ENCODE measurements at regions not wholly inside any gene's neighbourhood (a gene's known extent, or its start where the extent isn't known, plus 50 kb on each side); places are given as distances from the start of the nearest gene placed in this dataset.
A peak's percentile ranks its signal among the peaks of the same experiment; 100 is the strongest.

- Histone ChIP-seq H3K36me3 (ENCODE audit: control insufficient read depth, insufficient read depth, low read length) (no peaks in the 10 kb centered on the region), H3K27me3 (ENCODE audit: insufficient read depth, low read length, poor library complexity) (no peaks in the 10 kb centered on the region), H3K4me1 (ENCODE audit: control insufficient read depth, low read depth, low read length) (no peaks in the 10 kb centered on the region), H2AK5ac (ENCODE audit: low read length) (no peak overlapping the region), H3K56ac (ENCODE audit: low read length) (no peak overlapping the region), H3K79me2 (ENCODE audit: control insufficient read depth, insufficient read depth, low read length) (no peaks in the 10 kb centered on the region), H3K27ac (ENCODE audit: low read depth, low read length) (no peak overlapping the region), H4K5ac (ENCODE audit: low read length) (no peak overlapping the region), H3K9ac (ENCODE audit: low read length) (no peak overlapping the region), H2BK15ac (replicated peaks; ENCODE audit: low read depth) (no peak overlapping the region), H3K18ac (ENCODE audit: low read length) (no peak overlapping the region), H3K23ac (ENCODE audit: low read length) (no peak overlapping the region), H3K4ac (ENCODE audit: low read depth, low read length) (no peak overlapping the region), H3K4me2 (ENCODE audit: low read length) (no peak overlapping the region), H4K8ac (ENCODE audit: low read depth, low read length) (no peak overlapping the region), H3K79me1 (ENCODE audit: low read length) (no peaks in the 10 kb centered on the region), H2BK120ac (ENCODE audit: low read depth, low read length) (no peak overlapping the region), H3K4me3 (ENCODE audit: low read length) (no peak overlapping the region), H2BK5ac (ENCODE audit: low read length) (no peak overlapping the region)
- DNase-seq: no peak
- WGBS (ENCODE audit: extremely low coverage, insufficient coverage, low lambda C conversion rate): no CpG with 5 or more reads among the region's 7 CpGs
Measured at GRCh38 chr6:157727629-157728182, 95.3 kb upstream of the SNX9 start.

DNA sequence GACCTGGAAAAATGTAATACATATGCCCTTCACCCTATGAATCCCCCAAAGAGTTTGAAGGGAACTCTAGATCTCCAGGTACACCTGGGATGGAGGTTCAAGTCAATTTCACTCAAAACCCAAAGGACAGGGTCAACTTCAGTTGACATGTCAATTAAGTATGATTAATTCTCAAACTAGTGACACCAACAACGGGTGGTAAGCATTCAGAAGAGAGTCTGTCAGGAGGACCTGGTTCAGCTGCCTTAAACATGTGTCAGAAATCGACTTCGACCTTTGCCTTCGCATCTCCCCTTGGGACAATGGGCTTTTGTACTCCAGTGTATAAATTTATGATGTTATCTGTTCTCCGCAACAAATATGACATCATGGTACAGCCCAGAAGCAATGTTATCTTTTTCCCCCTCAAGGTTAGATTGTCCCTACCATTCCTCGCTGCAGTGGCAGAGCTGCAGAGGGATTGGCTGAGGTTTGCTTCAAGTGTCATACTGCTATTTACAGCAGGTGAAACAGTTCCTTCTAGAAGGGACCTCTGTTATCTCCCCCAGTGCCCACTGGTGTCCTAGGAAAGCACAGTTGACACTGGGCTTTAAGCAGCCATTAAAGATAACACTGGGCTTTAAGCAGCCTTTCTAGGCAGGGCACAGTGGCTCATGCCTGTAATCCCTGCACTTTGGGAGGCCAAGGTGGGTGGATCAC, 94.7 kb upstream of the SNX9 start:
- WGBS (ENCODE audit: extremely low coverage, insufficient coverage, low lambda C conversion rate): no CpG with 5 or more reads among the region's 6 CpGs
- H3K9ac ChIP-seq (ENCODE audit: low read length): no peak overlapping the region
- no peak for DNase-seq
- H2AK5ac ChIP-seq (ENCODE audit: low read length): no peak overlapping the region
- no peaks in the 10 kb centered on the region for H3K36me3 ChIP-seq (ENCODE audit: control insufficient read depth, insufficient read depth, low read length)
- H2BK5ac ChIP-seq (ENCODE audit: low read length): no peak overlapping the region
- H3K79me1 ChIP-seq (ENCODE audit: low read length): no peaks in the 10 kb centered on the region
- no peak overlapping the region for H4K5ac ChIP-seq (ENCODE audit: low read length)
- no peaks in the 10 kb centered on the region for H3K4me1 ChIP-seq (ENCODE audit: control insufficient read depth, low read depth, low read length)
- H3K18ac ChIP-seq (ENCODE audit: low read length): no peak overlapping the region
- no peaks in the 10 kb centered on the region for H3K27me3 ChIP-seq (ENCODE audit: insufficient read depth, low read length, poor library complexity)
- no peak overlapping the region for H3K4me2 ChIP-seq (ENCODE audit: low read length)
- H3K4ac ChIP-seq (ENCODE audit: low read depth, low read length): no peak overlapping the region
- H2BK120ac ChIP-seq (ENCODE audit: low read depth, low read length): no peak overlapping the region
- no peak overlapping the region for H2BK15ac ChIP-seq (replicated peaks; ENCODE audit: low read depth)
- no peak overlapping the region for H3K4me3 ChIP-seq (ENCODE audit: low read length)
- H3K79me2 ChIP-seq (ENCODE audit: control insufficient read depth, insufficient read depth, low read length): no peaks in the 10 kb centered on the region
- no peak overlapping the region for H4K8ac ChIP-seq (ENCODE audit: low read depth, low read length)
- H3K23ac ChIP-seq (ENCODE audit: low read length): no peak overlapping the region
- H3K56ac ChIP-seq (ENCODE audit: low read length): no peak overlapping the region
- no peak overlapping the region for H3K27ac ChIP-seq (ENCODE audit: low read depth, low read length)

DNA sequence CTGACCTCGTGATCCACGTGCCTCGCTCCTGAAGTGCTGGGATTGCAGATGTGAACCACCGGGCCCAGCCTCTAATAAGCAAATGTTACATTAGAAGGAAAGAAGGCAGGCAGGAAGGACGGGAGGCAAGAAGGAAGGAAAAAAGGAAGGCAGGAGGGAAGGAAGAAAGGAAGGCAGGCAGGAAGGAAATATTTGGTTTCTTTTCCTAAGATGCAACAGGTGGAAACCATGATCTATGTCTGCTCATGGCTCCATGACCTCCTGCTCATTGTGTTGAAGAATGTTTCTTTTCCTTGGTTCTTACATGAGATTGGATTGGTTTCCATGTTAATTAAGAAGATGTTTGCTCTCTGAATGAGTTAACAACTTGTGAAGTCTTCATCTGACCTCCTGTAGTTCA, 91.8 kb upstream of the SNX9 start:
- no peak overlapping the region for H3K9ac ChIP-seq (ENCODE audit: low read length)
- H2BK15ac ChIP-seq (replicated peaks; ENCODE audit: low read depth): no peak overlapping the region
- H3K27me3 ChIP-seq (ENCODE audit: insufficient read depth, low read length, poor library complexity): no peaks in the 10 kb centered on the region
- WGBS (ENCODE audit: extremely low coverage, insufficient coverage, low lambda C conversion rate): no CpG with 5 or more reads among the region's 5 CpGs
- H2BK5ac ChIP-seq (ENCODE audit: low read length): no peak overlapping the region
- H3K79me2 ChIP-seq (ENCODE audit: control insufficient read depth, insufficient read depth, low read length): no peaks in the 10 kb centered on the region
- H2BK120ac ChIP-seq (ENCODE audit: low read depth, low read length): no peak overlapping the region
- no peak overlapping the region for H3K18ac ChIP-seq (ENCODE audit: low read length)
- no peak overlapping the region for H3K4ac ChIP-seq (ENCODE audit: low read depth, low read length)
- no peak overlapping the region for H3K23ac ChIP-seq (ENCODE audit: low read length)
- no peaks in the 10 kb centered on the region for H3K4me1 ChIP-seq (ENCODE audit: control insufficient read depth, low read depth, low read length)
- no peak overlapping the region for H2AK5ac ChIP-seq (ENCODE audit: low read length)
- no peaks in the 10 kb centered on the region for H3K79me1 ChIP-seq (ENCODE audit: low read length)
- DNase-seq: no peak
- no peak overlapping the region for H4K8ac ChIP-seq (ENCODE audit: low read depth, low read length)
- no peak overlapping the region for H3K4me3 ChIP-seq (ENCODE audit: low read length)
- H3K36me3 ChIP-seq (ENCODE audit: control insufficient read depth, insufficient read depth, low read length): no peaks in the 10 kb centered on the region
- H3K27ac ChIP-seq (ENCODE audit: low read depth, low read length): no peak overlapping the region
- H4K5ac ChIP-seq (ENCODE audit: low read length): no peak overlapping the region
- no peak overlapping the region for H3K56ac ChIP-seq (ENCODE audit: low read length)
- H3K4me2 ChIP-seq (ENCODE audit: low read length): no peak overlapping the region

GRCh38 chr6:157732007-157732406, 91.0 kb upstream of the SNX9 start:
- Histone ChIP-seq H3K4me2 (ENCODE audit: low read length) (no peak overlapping the region), H3K23ac (ENCODE audit: low read length) (no peak overlapping the region), H2BK15ac (replicated peaks; ENCODE audit: low read depth) (no peak overlapping the region), H3K36me3 (ENCODE audit: control insufficient read depth, insufficient read depth, low read length) (no peaks in the 10 kb centered on the region), H2BK5ac (ENCODE audit: low read length) (no peak overlapping the region), H4K5ac (ENCODE audit: low read length) (no peak overlapping the region), H3K18ac (ENCODE audit: low read length) (no peak overlapping the region), H2AK5ac (ENCODE audit: low read length) (no peak overlapping the region), H3K4me1 (ENCODE audit: control insufficient read depth, low read depth, low read length) (no peaks in the 10 kb centered on the region), H3K4me3 (ENCODE audit: low read length) (no peak overlapping the region), H3K79me2 (ENCODE audit: control insufficient read depth, insufficient read depth, low read length) (no peaks in the 10 kb centered on the region), H3K27ac (ENCODE audit: low read depth, low read length) (no peak overlapping the region), H3K4ac (ENCODE audit: low read depth, low read length) (no peak overlapping the region), H3K79me1 (ENCODE audit: low read length) (no peaks in the 10 kb centered on the region), H4K8ac (ENCODE audit: low read depth, low read length) (no peak overlapping the region), H3K56ac (ENCODE audit: low read length) (no peak overlapping the region), H2BK120ac (ENCODE audit: low read depth, low read length) (no peak overlapping the region), H3K27me3 (ENCODE audit: insufficient read depth, low read length, poor library complexity) (no peaks in the 10 kb centered on the region), H3K9ac (ENCODE audit: low read length) (no peak overlapping the region)
- peak; percentile 85 for DNase-seq
- WGBS (ENCODE audit: extremely low coverage, insufficient coverage, low lambda C conversion rate): no CpG with 5 or more reads among the region's 2 CpGs

- H3K56ac ChIP-seq (ENCODE audit: low read length): no peak overlapping the region
- no peak overlapping the region for H3K9ac ChIP-seq (ENCODE audit: low read length)
- H2AK5ac ChIP-seq (ENCODE audit: low read length): no peak overlapping the region
- H3K27me3 ChIP-seq (ENCODE audit: insufficient read depth, low read length, poor library complexity): no peaks in the 10 kb centered on the region
- no peak for DNase-seq
- H3K4ac ChIP-seq (ENCODE audit: low read depth, low read length): no peak overlapping the region
- no peak overlapping the region for H3K23ac ChIP-seq (ENCODE audit: low read length)
- H2BK120ac ChIP-seq (ENCODE audit: low read depth, low read length): no peak overlapping the region
- H3K4me1 ChIP-seq (ENCODE audit: control insufficient read depth, low read depth, low read length): no peaks in the 10 kb centered on the region
- no peak overlapping the region for H3K18ac ChIP-seq (ENCODE audit: low read length)
- H4K5ac ChIP-seq (ENCODE audit: low read length): no peak overlapping the region
- no peak overlapping the region for H2BK15ac ChIP-seq (replicated peaks; ENCODE audit: low read depth)
- H2BK5ac ChIP-seq (ENCODE audit: low read length): no peak overlapping the region
- WGBS (ENCODE audit: extremely low coverage, insufficient coverage, low lambda C conversion rate): no CpG with 5 or more reads among the region's 8 CpGs
- H3K36me3 ChIP-seq (ENCODE audit: control insufficient read depth, insufficient read depth, low read length): no peaks in the 10 kb centered on the region
- H3K79me1 ChIP-seq (ENCODE audit: low read length): no peaks in the 10 kb centered on the region
- no peaks in the 10 kb centered on the region for H3K79me2 ChIP-seq (ENCODE audit: control insufficient read depth, insufficient read depth, low read length)
- H3K4me2 ChIP-seq (ENCODE audit: low read length): no peak overlapping the region
- no peak overlapping the region for H3K27ac ChIP-seq (ENCODE audit: low read depth, low read length)
- no peak overlapping the region for H4K8ac ChIP-seq (ENCODE audit: low read depth, low read length)
- H3K4me3 ChIP-seq (ENCODE audit: low read length): no peak overlapping the region
Measured at GRCh38 chr6:157732416-157733161, 90.5 kb upstream of the SNX9 start.
